CD4-positive, alpha-beta T cell treated with Interleukin-2 at 100 ng/mL for 4 hours (primary cell): ENCODE measurements at regions not wholly inside any gene's neighbourhood (a gene's known extent, or its start where the extent isn't known, plus 50 kb on each side); places are given as distances from the start of the nearest gene placed in this dataset.
"Not testable (repeated sequence)": the region's sequence is repeated elsewhere in the genome, so short reads cannot be mapped to it uniquely, and the experiment has no call there.

Source experiments
- DNase-seq: peaks from one replicate; pipeline ENCODE4 v3.0.0-alpha.2; 2020; ENCODE audit warnings: low spot score

- DNase-seq, result not testable (repeated sequence)
Measured at GRCh38 chr5:158446761-158447160, 587.8 kb upstream of the CLINT1 start.

GRCh38 chr5:158439204-158439603 is 580.3 kb upstream of the CLINT1 start:
- DNase-seq, result not testable (repeated sequence)

GRCh38 chr5:158436271-158437065 is 577.5 kb upstream of the CLINT1 start:
- DNase-seq, result no peak

GRCh38 chr5:158435161-158435616 is 576.2 kb upstream of the CLINT1 start:
- no peak for DNase-seq

- DNase-seq, result no peak
Measured at GRCh38 chr5:158434749-158435148, 575.8 kb upstream of the CLINT1 start.

GRCh38 chr5:158433634-158434033 is 574.7 kb upstream of the CLINT1 start:
- no peak for DNase-seq

- DNase-seq, result no peak
Measured at GRCh38 chr5:158431369-158432029, 572.6 kb upstream of the CLINT1 start.

GRCh38 chr5:158430798-158431167 is 571.8 kb upstream of the CLINT1 start:
- no peak for DNase-seq

- no peak for DNase-seq
Measured at GRCh38 chr5:158430166-158430797, 571.3 kb upstream of the CLINT1 start.

GRCh38 chr5:158429564-158429963 is 570.6 kb upstream of the CLINT1 start:
- no peak for DNase-seq

GRCh38 chr5:158423623-158424200 is 564.8 kb upstream of the CLINT1 start:
- no peak for DNase-seq

GRCh38 chr5:158422653-158423515 is 563.9 kb upstream of the CLINT1 start:
- no peak for DNase-seq

- DNase-seq, result no peak
Measured at GRCh38 chr5:158421319-158421718, 562.4 kb upstream of the CLINT1 start.

- no peak for DNase-seq
Measured at GRCh38 chr5:158419186-158419585, 560.2 kb upstream of the CLINT1 start.

GRCh38 chr5:158414780-158415179 is 555.8 kb upstream of the CLINT1 start:
- DNase-seq, result no peak

- DNase-seq, result no peak
Measured at GRCh38 chr5:158414333-158414762, 555.4 kb upstream of the CLINT1 start.

- no peak for DNase-seq
Measured at GRCh38 chr5:158413122-158413680, 554.3 kb upstream of the CLINT1 start.

- no peak for DNase-seq
Measured at GRCh38 chr5:158410976-158411375, 552.0 kb upstream of the CLINT1 start.

GRCh38 chr5:158409507-158409906 is 550.6 kb upstream of the CLINT1 start:
- DNase-seq, result no peak

GRCh38 chr5:158407824-158408195 is 548.9 kb upstream of the CLINT1 start:
- DNase-seq, result no peak
